Nephron progenitor cell (in vitro differentiated cells): ENCODE measurements at regions not wholly inside any gene's neighbourhood (a gene's known extent, or its start where the extent isn't known, plus 50 kb on each side); places are given as distances from the start of the nearest gene placed in this dataset.
"Not testable (repeated sequence)": the region's sequence is repeated elsewhere in the genome, so short reads cannot be mapped to it uniquely, and the experiment has no call there.

ENCODE experiments used
- DNase-seq: peaks from one replicate; pipeline ENCODE4 v3.0.0; 2021
- H3K27ac Mint-ChIP-seq: 2 replicates; pipeline ENCODE4 v1.8.0; 2021; ENCODE audit warnings: mild to moderate bottlenecking, moderate library complexity, mixed read lengths
- H3K27me3 Mint-ChIP-seq: 2 replicates; pipeline ENCODE4 v1.8.0; 2021; ENCODE audit warnings: mild to moderate bottlenecking, low read depth, mixed read lengths; ENCODE audit not compliant: poor library complexity
- H3K36me3 Mint-ChIP-seq: 2 replicates; pipeline ENCODE4 v1.8.0; 2021; ENCODE audit warnings: low read depth, mixed read lengths
- H3K4me1 Mint-ChIP-seq: 2 replicates; pipeline ENCODE4 v1.8.0; 2021; ENCODE audit warnings: mixed read lengths
- H3K4me3 Mint-ChIP-seq: 2 replicates; pipeline ENCODE4 v1.8.0; 2021; ENCODE audit warnings: mild to moderate bottlenecking, moderate library complexity, mixed read lengths
- H3K9me3 Mint-ChIP-seq: 2 replicates; pipeline ENCODE4 v1.8.0; 2021; ENCODE audit warnings: mild to moderate bottlenecking, moderate library complexity, mixed read lengths
- CTCF ChIP-seq: fragments of 200-600 bp; sonication (generic); IDR thresholded peaks from 2 replicates; pipeline ENCODE4 v1.5.0; 2021; ENCODE audit warnings: antibody characterized with exemption

- TF ChIP-seq CTCF, result no peak
- DNase-seq, result no peak
- Mint-ChIP-seq H3K27me3 (no peaks in the 10 kb centered on the region), H3K36me3 (no peaks in the 10 kb centered on the region), H3K4me1 (no peaks in the 10 kb centered on the region), H3K9me3 (no peaks in the 10 kb centered on the region), H3K4me3 (no peak overlapping the region), H3K27ac (no peak overlapping the region)
These were observed 358.0 kb upstream of the BRINP3 start for GRCh38 chr1:190835658-190836057.

- H3K4me3 Mint-ChIP-seq, DNase-seq, H3K36me3 Mint-ChIP-seq, H3K27me3 Mint-ChIP-seq, H3K9me3 Mint-ChIP-seq, H3K27ac Mint-ChIP-seq, H3K4me1 Mint-ChIP-seq: not testable (repeated sequence)
These were observed 359.5 kb upstream of the BRINP3 start for GRCh38 chr1:190837200-190837599.

GRCh38 chr1:190837888-190838287 lies 360.2 kb upstream of the BRINP3 start:
- DNase-seq, result no peak
- Mint-ChIP-seq H3K27me3 (no peaks in the 10 kb centered on the region), H3K9me3 (no peaks in the 10 kb centered on the region), H3K36me3 (no peaks in the 10 kb centered on the region), H3K4me1 (no peaks in the 10 kb centered on the region), H3K27ac (no peak overlapping the region), H3K4me3 (no peak overlapping the region)
- TF ChIP-seq CTCF, result no peak

- Mint-ChIP-seq H3K27ac (no peak overlapping the region), H3K9me3 (no peaks in the 10 kb centered on the region), H3K4me1 (no peaks in the 10 kb centered on the region), H3K4me3 (no peak overlapping the region), H3K36me3 (no peaks in the 10 kb centered on the region), H3K27me3 (peaks cover 3% of the 10 kb centered on the region)
- no peak for DNase-seq
- no peak for TF ChIP-seq CTCF
These were observed 369.5 kb upstream of the BRINP3 start for GRCh38 chr1:190847166-190847565.

- H3K9me3 Mint-ChIP-seq, result no peaks in the 10 kb centered on the region
- no peak overlapping the region for H3K4me3 Mint-ChIP-seq
- H3K27ac Mint-ChIP-seq, result no peak overlapping the region
- no peaks in the 10 kb centered on the region for H3K4me1 Mint-ChIP-seq
- peaks cover 3% of the 10 kb centered on the region for H3K27me3 Mint-ChIP-seq
- no peaks in the 10 kb centered on the region for H3K36me3 Mint-ChIP-seq
- DNase-seq, result no peak
- no peak for TF ChIP-seq CTCF
These were observed 371.7 kb upstream of the BRINP3 start for GRCh38 chr1:190849346-190849745.

GRCh38 chr1:190852611-190853010 lies 374.9 kb upstream of the BRINP3 start:
- Mint-ChIP-seq H3K36me3 (no peaks in the 10 kb centered on the region), H3K9me3 (no peaks in the 10 kb centered on the region), H3K27me3 (peaks cover 3% of the 10 kb centered on the region), H3K4me1 (no peaks in the 10 kb centered on the region), H3K27ac (no peak overlapping the region), H3K4me3 (no peak overlapping the region)
- TF ChIP-seq CTCF, result no peak
- DNase-seq, result no peak
